GM10266 (cell line): ENCODE measurements at regions not wholly inside any gene's neighbourhood (a gene's known extent, or its start where the extent isn't known, plus 50 kb on each side); places are given as distances from the start of the nearest gene placed in this dataset.
A peak's percentile ranks its signal among the peaks of the same experiment; 100 is the strongest.

Source experiments
- DNase-seq: peaks from one replicate; pipeline ENCODE4 v3.0.0; 2012; ENCODE audit errors: extremely low spot score
- TF ChIP-seq, protein P1 (sequence below): IDR thresholded peaks from 2 replicates; pipeline ENCODE4 v1.5.1; 2012; ENCODE audit warnings: mild to moderate bottlenecking, low read depth; ENCODE audit not compliant: control insufficient read depth, insufficient read depth; ENCODE audit errors: missing control alignments

DNA sequence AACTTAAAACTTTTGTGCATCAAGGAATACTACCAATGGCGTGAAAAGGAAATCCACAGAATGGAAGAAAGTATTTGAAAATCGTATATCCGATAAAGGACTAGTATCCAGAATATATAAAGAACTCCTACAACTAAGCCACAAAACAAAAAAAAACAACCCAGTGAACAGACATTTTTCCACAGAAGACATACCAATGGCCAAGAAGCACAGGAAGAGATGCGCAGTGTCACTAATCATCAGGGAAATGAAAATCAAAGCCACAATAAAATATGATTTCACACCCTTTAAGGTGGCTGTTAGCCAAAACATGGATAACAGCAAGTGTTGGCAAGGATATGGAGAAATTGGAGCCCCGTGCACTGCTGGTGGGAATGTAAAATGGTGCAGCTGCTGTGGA, 203.3 kb downstream of the SEC14L1 start:
- DNase-seq: no peak
- TF ChIP-seq, protein P1, sequence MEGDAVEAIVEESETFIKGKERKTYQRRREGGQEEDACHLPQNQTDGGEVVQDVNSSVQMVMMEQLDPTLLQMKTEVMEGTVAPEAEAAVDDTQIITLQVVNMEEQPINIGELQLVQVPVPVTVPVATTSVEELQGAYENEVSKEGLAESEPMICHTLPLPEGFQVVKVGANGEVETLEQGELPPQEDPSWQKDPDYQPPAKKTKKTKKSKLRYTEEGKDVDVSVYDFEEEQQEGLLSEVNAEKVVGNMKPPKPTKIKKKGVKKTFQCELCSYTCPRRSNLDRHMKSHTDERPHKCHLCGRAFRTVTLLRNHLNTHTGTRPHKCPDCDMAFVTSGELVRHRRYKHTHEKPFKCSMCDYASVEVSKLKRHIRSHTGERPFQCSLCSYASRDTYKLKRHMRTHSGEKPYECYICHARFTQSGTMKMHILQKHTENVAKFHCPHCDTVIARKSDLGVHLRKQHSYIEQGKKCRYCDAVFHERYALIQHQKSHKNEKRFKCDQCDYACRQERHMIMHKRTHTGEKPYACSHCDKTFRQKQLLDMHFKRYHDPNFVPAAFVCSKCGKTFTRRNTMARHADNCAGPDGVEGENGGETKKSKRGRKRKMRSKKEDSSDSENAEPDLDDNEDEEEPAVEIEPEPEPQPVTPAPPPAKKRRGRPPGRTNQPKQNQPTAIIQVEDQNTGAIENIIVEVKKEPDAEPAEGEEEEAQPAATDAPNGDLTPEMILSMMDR: no peak

GRCh38 chr17:77345260-77345910, 204.6 kb downstream of the SEC14L1 start:
- TF ChIP-seq, protein P1: no peak
- DNase-seq: no peak

DNA sequence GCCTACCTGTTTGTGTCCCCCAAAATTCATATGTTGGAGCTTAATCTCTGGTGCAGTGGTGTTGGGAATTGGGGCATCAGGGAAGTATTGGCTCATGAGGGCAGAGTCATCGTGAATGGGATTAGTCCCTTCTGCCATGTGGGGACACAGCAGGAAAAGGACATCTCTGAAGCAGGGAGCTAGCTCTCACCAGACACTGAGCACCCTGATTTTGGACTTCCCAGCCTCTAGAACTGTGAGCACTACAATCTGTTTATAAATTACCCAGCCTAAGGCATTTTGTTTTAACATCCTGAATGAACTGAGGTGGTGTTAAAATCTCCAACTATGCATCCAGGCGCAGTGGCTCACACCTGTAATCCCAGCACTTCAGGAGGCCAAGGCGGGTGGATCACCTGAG, 206.0 kb downstream of the SEC14L1 start:
- DNase-seq: no peak
- TF ChIP-seq, protein P1: no peak

- TF ChIP-seq, protein P1: no peak
- DNase-seq: no peak
Measured at GRCh38 chr17:77347544-77347943, 206.8 kb downstream of the SEC14L1 start.

- TF ChIP-seq, protein P1: no peak
- DNase-seq: no peak
Measured at GRCh38 chr17:77349976-77350830, 209.4 kb downstream of the SEC14L1 start.

DNA sequence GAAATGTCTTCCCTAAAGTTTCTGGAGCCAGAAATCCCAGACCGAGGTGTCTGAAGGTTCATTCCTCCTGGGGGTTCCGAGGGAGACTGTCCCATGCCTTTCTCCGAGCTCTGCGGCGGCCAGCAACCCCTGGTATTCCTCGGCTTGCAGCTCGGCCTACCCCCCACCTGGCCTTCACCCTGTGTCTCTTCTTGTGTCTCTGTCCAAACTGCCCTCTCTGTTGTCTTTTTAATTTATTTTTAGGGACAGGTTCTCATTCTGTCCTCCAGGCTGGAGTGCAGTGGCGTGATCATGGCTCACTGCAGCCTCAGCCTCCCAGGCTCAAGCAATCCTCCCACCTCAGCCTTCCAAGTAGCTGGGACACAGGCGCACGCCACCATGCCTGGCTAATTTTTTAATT, 211.7 kb downstream of the SEC14L1 start:
- TF ChIP-seq, protein P1: no peak
- peak; percentile 2 for DNase-seq

- DNase-seq: no peak
- TF ChIP-seq, protein P1: no peak
Measured at GRCh38 chr17:77352996-77353395, 212.2 kb downstream of the SEC14L1 start.
